Suprapubic skin (tissue), 4 donors: ENCODE measurements at regions not wholly inside any gene's neighbourhood (a gene's known extent, or its start where the extent isn't known, plus 50 kb on each side); places are given as distances from the start of the nearest gene placed in this dataset.

Experiments
- DNase-seq, 2 donors: peaks; one replicate each; pipeline ENCODE4 v3.0.0-alpha.2; 2019; ENCODE audit warnings: low spot score in 2 of 2
- H3K27ac ChIP-seq: fragments of 200-600 bp; sonication (generic); one replicate; pipeline ENCODE4 v1.5.1; 2019
- H3K27me3 ChIP-seq: fragments of 200-600 bp; sonication (generic); one replicate; pipeline ENCODE4 v1.5.1; 2019
- H3K36me3 ChIP-seq: fragments of 200-600 bp; sonication (generic); one replicate; pipeline ENCODE4 v1.5.1; 2019
- H3K4me1 ChIP-seq: fragments of 200-600 bp; sonication (generic); one replicate; pipeline ENCODE4 v1.5.1; 2019
- H3K4me3 ChIP-seq: fragments of 200-600 bp; sonication (generic); one replicate; pipeline ENCODE4 v1.5.1; 2019; ENCODE audit warnings: mild to moderate bottlenecking
- H3K9me3 ChIP-seq: fragments of 200-600 bp; sonication (generic); one replicate; pipeline ENCODE4 v1.5.1; 2019
- CTCF ChIP-seq, 2 donors: fragments of 200-600 bp in 1 of 2; fragments of 450-650 bp in 1 of 2; sonication (generic) in 1 of 2; IDR thresholded peaks; one replicate each; pipeline ENCODE4 v1.5.1; 2016 to 2019; ENCODE audit warnings: antibody characterized with exemption in 2 of 2, mild to moderate bottlenecking in 1 of 2, moderate library complexity in 1 of 2
- EP300 ChIP-seq: sonication (generic); formaldehyde crosslinking; IDR thresholded peaks from one replicate; pipeline ENCODE4 v1.6.1; 2017; ENCODE audit warnings: antibody characterized with exemption
- POLR2A ChIP-seq, 2 donors: fragments of 450-650 bp; IDR thresholded peaks; one replicate each; pipeline ENCODE4 v1.6.1; 2017; ENCODE audit warnings: antibody characterized with exemption in 2 of 2, mild to moderate bottlenecking in 2 of 2, moderate library complexity in 2 of 2
- POLR2AphosphoS5 ChIP-seq, 3 donors: sonication (generic); formaldehyde crosslinking; IDR thresholded peaks; one replicate each; pipeline ENCODE4 v1.6.1; 2017; ENCODE audit warnings: antibody characterized with exemption in 3 of 3
- WGBS: methylation state at CpG from one replicate; pipeline ENCODE4 v1.1.5; 2018; 5-methylcytosine and 5-hydroxymethylcytosine counted together

- no peak overlapping the region for H3K4me3 ChIP-seq
- H3K36me3 ChIP-seq = no peaks in the 10 kb centered on the region
- no peaks in the 10 kb centered on the region for H3K9me3 ChIP-seq
- no peaks in the 10 kb centered on the region for H3K27me3 ChIP-seq
- TF ChIP-seq CTCF (IDR thresholded peaks at IDR 0.05) (no peak), POLR2A (IDR thresholded peaks at IDR 0.05) (no peak)
- no peak overlapping the region for H3K27ac ChIP-seq
- WGBS = 91% methylated on average over 2 of the region's 2 CpGs
- DNase-seq = no peak
- no peaks in the 10 kb centered on the region for H3K4me1 ChIP-seq
Observed at GRCh38 chr2:122447237-122447636, 691.8 kb downstream of the TSN start.

- Histone ChIP-seq H3K36me3 (no peaks in the 10 kb centered on the region), H3K9me3 (peaks cover 15% of the 10 kb centered on the region), H3K4me1 (no peaks in the 10 kb centered on the region), H3K4me3 (no peak overlapping the region), H3K27me3 (no peaks in the 10 kb centered on the region), H3K27ac (no peak overlapping the region)
- no peak for TF ChIP-seq POLR2AphosphoS5 (IDR thresholded peaks at IDR 0.05)
- no peak for TF ChIP-seq CTCF (IDR thresholded peaks at IDR 0.05)
- TF ChIP-seq POLR2A (IDR thresholded peaks at IDR 0.05) = no peak
- TF ChIP-seq EP300 = no peak
- DNase-seq = no peak
- 65% methylated on average over 4 of the region's 4 CpGs for WGBS
Observed at GRCh38 chr2:122451040-122451439, 695.6 kb downstream of the TSN start.

- no peaks in the 10 kb centered on the region for H3K4me1 ChIP-seq
- TF ChIP-seq POLR2A (IDR thresholded peaks at IDR 0.05) = no peak
- no peak for TF ChIP-seq CTCF (IDR thresholded peaks at IDR 0.05)
- no peak for TF ChIP-seq POLR2AphosphoS5 (IDR thresholded peaks at IDR 0.05)
- no peak for TF ChIP-seq EP300
- H3K9me3 ChIP-seq = peaks cover 15% of the 10 kb centered on the region
- no peak for DNase-seq
- no peaks in the 10 kb centered on the region for H3K27me3 ChIP-seq
- H3K36me3 ChIP-seq = no peaks in the 10 kb centered on the region
- H3K27ac ChIP-seq = no peak overlapping the region
- 82% methylated on average over 1 of the region's 1 CpG for WGBS
- H3K4me3 ChIP-seq = no peak overlapping the region
Observed at GRCh38 chr2:122451697-122452096, 696.2 kb downstream of the TSN start.

GRCh38 chr2:122469147-122469546 is 713.7 kb downstream of the TSN start:
- Histone ChIP-seq H3K4me1 (no peaks in the 10 kb centered on the region), H3K36me3 (no peaks in the 10 kb centered on the region), H3K27me3 (no peaks in the 10 kb centered on the region), H3K4me3 (no peak overlapping the region), H3K9me3 (no peaks in the 10 kb centered on the region), H3K27ac (no peak overlapping the region)
- WGBS = 56% methylated on average over 5 of the region's 5 CpGs
- DNase-seq = no peak
- TF ChIP-seq POLR2AphosphoS5 (IDR thresholded peaks at IDR 0.05) = no peak
- TF ChIP-seq CTCF (IDR thresholded peaks at IDR 0.05) = no peak
- TF ChIP-seq POLR2A (IDR thresholded peaks at IDR 0.05) = no peak
- no peak for TF ChIP-seq EP300

GRCh38 chr2:122471753-122472152 is 716.3 kb downstream of the TSN start:
- Histone ChIP-seq H3K4me1 (no peaks in the 10 kb centered on the region), H3K27me3 (no peaks in the 10 kb centered on the region), H3K4me3 (no peak overlapping the region), H3K27ac (no peak overlapping the region), H3K9me3 (no peaks in the 10 kb centered on the region), H3K36me3 (no peaks in the 10 kb centered on the region)
- no peak for TF ChIP-seq CTCF (IDR thresholded peaks at IDR 0.05)
- no peak for TF ChIP-seq EP300
- TF ChIP-seq POLR2A (IDR thresholded peaks at IDR 0.05) = no peak
- no peak for TF ChIP-seq POLR2AphosphoS5 (IDR thresholded peaks at IDR 0.05)
- DNase-seq = no peak
